Heart right ventricle (tissue), 16 donors: ENCODE measurements at regions not wholly inside any gene's neighbourhood (a gene's known extent, or its start where the extent isn't known, plus 50 kb on each side); places are given as distances from the start of the nearest gene placed in this dataset.

ENCODE experiments used
- ATAC-seq, 8 donors: fragments of 200-7000 bp; cut with Tn5 transposase; one replicate each; pipeline ENCODE4 v1.9.1; 2020; ENCODE audit warnings: mild to moderate bottlenecking in 8 of 8, moderate library complexity in 8 of 8, moderate number of reproducible peaks in 1 of 8
- DNase-seq, 2 donors: peaks; one replicate each; pipeline ENCODE4 v3.0.0-alpha.2; 2020
- H3K27ac ChIP-seq, 10 donors: fragments of 200-600 bp; sonication (generic) in 2 of 10; one replicate each; pipeline versions ENCODE4 v1.5.0 to v1.8.0; 2020 to 2022; ENCODE audit warnings: mild to moderate bottlenecking in 3 of 10
- H3K27me3 ChIP-seq, 7 donors: fragments of 200-600 bp; one replicate each; pipeline ENCODE4 v1.8.0; 2021 to 2022; ENCODE audit warnings: mild to moderate bottlenecking in 2 of 7
- H3K36me3 ChIP-seq, 9 donors: fragments of 200-600 bp; sonication (generic) in 1 of 9; one replicate each; pipeline versions ENCODE4 v1.5.0 to v1.8.0; 2020 to 2022; ENCODE audit warnings: mild to moderate bottlenecking in 2 of 9
- H3K4me1 ChIP-seq, 9 donors: fragments of 200-600 bp; sonication (generic) in 1 of 9; one replicate each; pipeline versions ENCODE4 v1.5.0 to v1.8.0; 2020 to 2022; ENCODE audit warnings: mild to moderate bottlenecking in 4 of 9
- H3K4me3 ChIP-seq, 10 donors: fragments of 200-600 bp; sonication (generic) in 2 of 10; one replicate each; pipeline versions ENCODE4 v1.5.0 to v1.8.0; 2020 to 2022; ENCODE audit warnings: mild to moderate bottlenecking in 7 of 10, moderate library complexity in 2 of 10
- H3K9me3 ChIP-seq, 11 donors: fragments of 200-600 bp in 10 of 11; sonication (generic) in 2 of 11; one replicate each; pipeline versions ENCODE4 v1.5.0 to v1.8.0; 2013 to 2022; ENCODE audit warnings: mild to moderate bottlenecking in 2 of 11, control low read depth in 1 of 11, moderate library complexity in 1 of 11
- WGBS, 2 donors: extraction: QIAGEN DNeasy Blood & Tissue Kit; methylation state at CpG; one replicate each; pipeline ENCODE4 v1.1.7; 2013; ENCODE audit warnings: inconsistent platforms in 1 of 2; 5-methylcytosine and 5-hydroxymethylcytosine counted together
- intact Hi-C, 10 donors: fragments of 100-400 bp; cut with DNase I; formaldehyde crosslinking; loops; one replicate each; pipeline versions ENCODE4 v1.11.1 to v1.14.2; 2022
- TF ChIP-seq, protein P1 (sequence below), 9 donors: fragments of 200-600 bp; sonication (generic) in 2 of 9; IDR thresholded peaks; one replicate each; pipeline versions ENCODE4 v1.5.0 to v1.8.0; 2021 to 2022; ENCODE audit warnings: antibody characterized with exemption in 9 of 9, mild to moderate bottlenecking in 5 of 9, moderate library complexity in 1 of 9
- donor health status: Arrhythmogenic right ventricular cardiomyopathy.
- donor health status: ischemic (EF 13 %, LVEDD 7.1; RV severe dilation, severe dysfunction).
- donor health status: healthy with polysubstance abuse.
- donor health status: DM: no; HTN: yes; CAD: no.
- donor health status: DM: no; HTN: no; CAD: no.
- donor health status: ischemic (EF 25% LVEDD 6.9; RV normal size, moderate dysfunction).
- donor health status: ischemic (EF 25% LVEDD 5.7; RV mildly dilated, moderate dysfunction).
- donor health status: healthy.
- donor health status: DM: yes; HTN: yes; CAD: no.
- donor health status: Ischemic cardiomyopathy.
- donor health status: ischemic (EF 35%, LVEDD 5.7; RV mildly dilated, moderate dysfunction).
- donor health status: nonischemic (EF 11% LVEDD 7.7; RV severe dilation, severe dysfunction).
- donor health status: DM: yes; HTN: yes; CAD: no.
- donor health status: PGD.
- donor health status: ischemic (EF 29% LVEDD 5.4; RV normal size, mild dysfunction).
- donor health status: nonischemic (EF 23%, LVEDD 6.1; RV moderate dilation, normal function).

DNA sequence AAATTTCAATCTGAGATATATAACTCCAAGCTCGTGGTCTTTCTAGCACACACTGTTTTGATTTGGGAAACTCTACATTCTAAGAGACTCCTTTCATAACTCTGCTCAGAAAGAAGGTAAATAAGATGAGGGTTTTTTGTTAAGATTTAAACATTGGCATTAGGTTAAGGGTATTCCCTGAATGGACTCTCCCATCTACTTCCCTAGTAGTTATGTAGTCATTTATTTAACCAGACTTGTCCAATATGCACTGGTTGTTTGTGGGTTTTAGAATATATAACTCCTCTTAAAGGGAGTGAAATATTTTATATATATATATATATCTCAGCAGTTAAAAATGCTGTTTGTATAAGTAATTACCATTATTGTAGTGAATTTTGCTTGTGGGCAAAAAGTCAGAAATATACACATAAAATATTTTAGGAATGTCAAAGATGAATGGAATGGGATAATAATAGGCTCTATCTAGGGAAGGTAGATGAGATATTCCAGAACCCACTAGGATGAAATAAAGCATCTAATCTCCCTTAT, 61.5 kb upstream of the WDR75 start:
- no peak overlapping the region for H3K27ac ChIP-seq
- no peak for ATAC-seq
- WGBS, 2 donors: 49 to 71% methylated on average over 1 of the region's 1 CpG

DNA sequence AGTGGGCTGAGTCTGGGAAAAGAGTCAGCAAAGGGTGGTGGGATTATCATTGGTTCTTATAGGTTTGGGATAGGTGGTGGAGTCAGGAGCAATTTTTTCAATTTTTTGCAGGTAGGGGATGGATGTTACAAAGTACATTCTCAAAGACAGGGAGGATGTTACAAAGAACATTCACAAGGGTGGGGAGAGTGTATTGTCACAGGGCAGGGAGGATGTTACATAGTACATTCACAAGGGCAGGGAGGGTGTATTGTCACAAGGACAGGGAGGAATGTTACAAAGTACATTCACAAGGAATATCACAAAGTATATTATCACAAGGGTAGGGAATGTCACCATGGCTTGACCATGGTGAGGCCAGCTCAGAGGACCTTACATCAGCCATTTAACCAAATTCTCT, 58.6 kb upstream of the WDR75 start:
- H3K4me1 ChIP-seq: no peaks in the 10 kb centered on the region
- H3K27me3 ChIP-seq: no peaks in the 10 kb centered on the region
- no peak for ATAC-seq
- H3K27ac ChIP-seq: no peak overlapping the region
- no peak for DNase-seq
- TF ChIP-seq, protein P1, sequence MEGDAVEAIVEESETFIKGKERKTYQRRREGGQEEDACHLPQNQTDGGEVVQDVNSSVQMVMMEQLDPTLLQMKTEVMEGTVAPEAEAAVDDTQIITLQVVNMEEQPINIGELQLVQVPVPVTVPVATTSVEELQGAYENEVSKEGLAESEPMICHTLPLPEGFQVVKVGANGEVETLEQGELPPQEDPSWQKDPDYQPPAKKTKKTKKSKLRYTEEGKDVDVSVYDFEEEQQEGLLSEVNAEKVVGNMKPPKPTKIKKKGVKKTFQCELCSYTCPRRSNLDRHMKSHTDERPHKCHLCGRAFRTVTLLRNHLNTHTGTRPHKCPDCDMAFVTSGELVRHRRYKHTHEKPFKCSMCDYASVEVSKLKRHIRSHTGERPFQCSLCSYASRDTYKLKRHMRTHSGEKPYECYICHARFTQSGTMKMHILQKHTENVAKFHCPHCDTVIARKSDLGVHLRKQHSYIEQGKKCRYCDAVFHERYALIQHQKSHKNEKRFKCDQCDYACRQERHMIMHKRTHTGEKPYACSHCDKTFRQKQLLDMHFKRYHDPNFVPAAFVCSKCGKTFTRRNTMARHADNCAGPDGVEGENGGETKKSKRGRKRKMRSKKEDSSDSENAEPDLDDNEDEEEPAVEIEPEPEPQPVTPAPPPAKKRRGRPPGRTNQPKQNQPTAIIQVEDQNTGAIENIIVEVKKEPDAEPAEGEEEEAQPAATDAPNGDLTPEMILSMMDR (IDR thresholded peaks at IDR 0.05): no peak
- no peak overlapping the region for H3K4me3 ChIP-seq
- H3K9me3 ChIP-seq: peaks cover 0 to 8% (median 0%) of the 10 kb centered on the region in 11 donors
- intact Hi-C loops: no loop called here
- no peaks in the 10 kb centered on the region for H3K36me3 ChIP-seq

More for the DNA sequence above, 61.5 kb upstream of the WDR75 start:
- Histone ChIP-seq H3K4me1 (no peaks in the 10 kb centered on the region), H3K9me3 (no peaks in the 10 kb centered on the region), H3K27me3 (no peaks in the 10 kb centered on the region), H3K4me3 (no peak overlapping the region), H3K36me3 (no peaks in the 10 kb centered on the region)
- TF ChIP-seq, protein P1 (IDR thresholded peaks at IDR 0.05): no peak
- intact Hi-C loops: no loop called here
- no peak for DNase-seq

DNA sequence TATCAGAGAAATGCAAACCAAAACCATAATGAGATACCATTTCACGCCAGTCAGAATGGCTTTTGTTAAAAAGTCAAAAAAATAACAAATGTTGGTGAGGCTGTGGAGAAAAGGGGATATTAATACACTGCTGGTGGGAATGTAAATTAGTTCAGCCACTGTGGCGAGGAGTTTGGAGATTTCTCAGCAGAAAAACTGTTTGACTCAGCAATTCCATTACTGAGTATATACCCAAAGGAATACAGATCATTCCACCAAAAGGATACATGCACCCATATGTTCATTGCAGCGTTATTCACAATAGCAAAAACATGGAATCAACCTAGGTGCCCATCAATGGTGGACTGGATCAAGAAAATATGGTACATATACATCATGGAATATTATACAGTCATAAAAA, 54.5 kb upstream of the WDR75 start:
- H3K36me3 ChIP-seq: no peaks in the 10 kb centered on the region
- intact Hi-C loops: no loop called here
- H3K4me3 ChIP-seq: no peak overlapping the region
- H3K27ac ChIP-seq: no peak overlapping the region
- no peak for ATAC-seq
- no peaks in the 10 kb centered on the region for H3K4me1 ChIP-seq
- H3K27me3 ChIP-seq: no peaks in the 10 kb centered on the region
- TF ChIP-seq, protein P1 (IDR thresholded peaks at IDR 0.05): no peak
- DNase-seq: no peak
- peaks cover 0 to 8% (median 0%) of the 10 kb centered on the region in 11 donors for H3K9me3 ChIP-seq
- 91 to 93% methylated on average over 3 of the region's 3 CpGs for WGBS, 2 donors

DNA sequence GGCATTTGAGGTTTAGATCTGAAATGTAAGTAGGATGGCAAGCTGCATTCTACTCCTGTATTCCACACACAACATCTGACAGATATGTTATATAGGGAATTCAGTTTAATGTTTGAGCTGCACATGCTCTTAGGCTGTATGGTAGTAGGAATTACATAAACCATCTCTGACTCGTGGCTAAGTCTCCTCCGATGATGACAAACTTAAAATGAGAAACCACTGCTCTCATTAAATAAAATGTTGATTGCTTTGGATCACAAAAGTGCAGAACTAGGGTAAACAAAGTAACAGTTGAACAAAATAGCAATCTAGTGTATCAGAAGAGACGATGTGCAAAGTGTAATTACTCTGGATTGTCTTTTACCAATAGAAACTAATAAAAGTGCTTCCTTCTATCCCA, 50.1 kb upstream of the WDR75 start:
- no peak for DNase-seq
- intact Hi-C loops: no loop called here
- H3K4me3 ChIP-seq: no peak overlapping the region
- WGBS, 2 donors: 81 to 91% methylated on average over 3 of the region's 3 CpGs
- no peak for ATAC-seq
- H3K4me1 ChIP-seq: no peaks in the 10 kb centered on the region
- TF ChIP-seq, protein P1 (IDR thresholded peaks at IDR 0.05): no peak
- H3K27ac ChIP-seq: no peak overlapping the region
- no peaks in the 10 kb centered on the region for H3K27me3 ChIP-seq
- H3K9me3 ChIP-seq: peaks cover 0 to 8% (median 0%) of the 10 kb centered on the region in 11 donors
- no peaks in the 10 kb centered on the region for H3K36me3 ChIP-seq
